Motor neuron (in vitro differentiated cells): ENCODE measurements at regions not wholly inside any gene's neighbourhood (a gene's known extent, or its start where the extent isn't known, plus 50 kb on each side); places are given as distances from the start of the nearest gene placed in this dataset.
A peak's percentile ranks its signal among the peaks of the same experiment; 100 is the strongest.

Experiments
- ATAC-seq, 8 experiments: fragments of 200-7000 bp; cut with Tn5 transposase; replicated peaks in 6 of 8; 2 replicates each; pipeline ENCODE4 v1.8.0; 2021; ENCODE audit warnings: mild to moderate bottlenecking in 8 of 8, moderate library complexity in 8 of 8
- H3K27ac ChIP-seq, 2 donors: fragments of 250-450 bp; sonication (Bioruptor Pico); 2 replicates each; pipeline ENCODE4 v1.9.0; 2021; ENCODE audit warnings: antibody characterized with exemption in 2 of 2, mild to moderate bottlenecking in 2 of 2, moderate library complexity in 1 of 2
- H3K4me1 ChIP-seq, 2 donors: fragments of 250-450 bp; sonication (Bioruptor Pico); replicated peaks in 1 of 2; 2 replicates each; pipeline ENCODE4 v1.6.1; 2021; ENCODE audit warnings: antibody characterized with exemption in 2 of 2, mild to moderate bottlenecking in 2 of 2, moderate library complexity in 1 of 2
- H3K4me3 ChIP-seq, 5 donors: fragments of 250-450 bp; sonication (Bioruptor Pico); 2 replicates each; pipeline ENCODE4 v1.9.0; 2021; ENCODE audit warnings: antibody characterized with exemption in 5 of 5, mild to moderate bottlenecking in 5 of 5, moderate library complexity in 4 of 5
- WGBS, 10 experiments: fragments of 450-650 bp; shearing (Covaris generic); methylation state at CpG; one replicate each; pipeline ENCODE4 v1.0.0; 2022; 5-methylcytosine and 5-hydroxymethylcytosine counted together
- in situ Hi-C, 9 experiments: fragments of 400-800 bp; cut with MboI; loops; one replicate each; pipeline ENCODE4 v1.15.0; 2021; ENCODE audit warnings: low sequenced_read_pairs in 9 of 9, low pct_unique_long_range_greater_than_20kb in 2 of 9; ENCODE audit not compliant: unreplicated experiment in 9 of 9

DNA sequence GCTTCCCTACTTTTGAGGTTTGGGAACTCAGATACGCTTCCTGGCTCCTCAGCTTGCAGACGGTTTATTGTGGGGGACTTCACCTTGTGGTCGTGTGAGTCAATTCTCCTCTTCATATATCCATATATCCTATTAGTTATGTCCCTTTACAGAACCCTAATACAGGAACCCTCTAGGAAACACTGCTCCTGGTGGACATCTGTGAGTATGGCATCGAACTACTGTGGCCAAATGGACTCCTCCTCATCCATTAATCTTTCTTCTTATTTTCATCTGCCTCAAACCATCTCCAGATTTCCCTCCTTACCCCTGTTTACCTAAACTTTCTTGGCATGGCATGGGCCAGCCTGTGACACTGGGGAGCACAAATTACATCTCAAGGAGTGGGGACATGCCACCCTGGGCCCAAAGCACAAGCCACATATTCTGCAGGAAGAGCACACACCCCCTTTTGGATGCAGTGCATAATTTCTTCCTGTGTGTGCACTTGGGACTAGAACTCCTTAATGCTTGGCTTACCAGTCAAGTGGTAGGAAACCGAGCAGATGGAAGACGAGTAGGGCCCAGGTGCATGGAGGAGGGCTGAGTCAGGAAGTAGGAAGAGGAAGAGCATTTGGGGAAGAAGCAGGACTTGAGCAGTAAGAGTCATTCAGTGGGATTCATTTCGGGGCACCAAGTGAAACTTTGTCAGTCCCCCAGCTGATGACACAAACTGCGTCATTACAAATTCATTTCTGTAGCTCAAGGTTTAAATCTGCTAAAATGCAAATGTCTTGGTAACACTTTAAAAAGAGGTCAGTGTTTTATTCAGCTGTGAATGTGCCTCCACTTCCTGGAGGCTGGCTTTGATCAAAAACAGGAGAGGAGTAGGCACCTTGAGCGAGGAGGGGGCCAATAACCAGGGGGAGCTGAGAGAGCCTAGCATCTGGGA, 80.8 kb upstream of the PLXNA4 start:
- in situ Hi-C loops, result no loop called here
- Histone ChIP-seq H3K27ac (no peak overlapping the region), H3K4me1 (peaks cover 5 to 8% of the 10 kb centered on the region in 2 donors), H3K4me3 (no peak overlapping the region)
- WGBS, 10 experiments, result 34 to 94% (median 67%) methylated on average over 1 to 6 of the region's 9 CpGs; no CpG with 5 or more reads in 1 of the 10 experiments
- peak in 3 of 8 experiments; percentile 77 to 81 (median 81) for ATAC-seq

DNA sequence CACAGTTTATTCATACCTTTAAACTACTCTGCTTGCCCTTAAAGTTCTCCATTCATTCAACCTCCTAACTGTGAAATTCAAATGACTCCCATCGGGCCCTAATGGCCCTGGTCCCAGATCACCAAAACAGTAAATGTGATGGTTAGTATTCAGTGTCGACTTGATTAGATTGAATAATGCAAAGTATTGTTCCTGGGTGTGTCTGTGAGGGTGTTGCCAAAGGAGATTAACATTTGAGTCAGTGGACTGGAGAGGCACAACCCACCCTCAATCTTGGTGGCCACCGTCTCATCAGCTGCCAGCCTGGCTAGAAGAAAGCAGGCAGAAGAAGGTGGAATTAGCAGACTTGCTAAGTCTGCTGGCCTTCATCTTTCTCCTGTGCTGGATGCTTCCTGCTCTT, 80.1 kb upstream of the PLXNA4 start:
- in situ Hi-C loops, result no loop called here
- Histone ChIP-seq H3K4me3 (no peak overlapping the region), H3K27ac (no peak overlapping the region), H3K4me1 (peaks cover 5 to 8% of the 10 kb centered on the region in 2 donors)
- WGBS, 10 experiments, result 0 to 60% (median 25%) methylated on average over 1 to 3 of the region's 3 CpGs; no CpG with 5 or more reads in 6 of the 10 experiments
- peak in 3 of 8 experiments; percentile 75 to 85 (median 80) for ATAC-seq

DNA sequence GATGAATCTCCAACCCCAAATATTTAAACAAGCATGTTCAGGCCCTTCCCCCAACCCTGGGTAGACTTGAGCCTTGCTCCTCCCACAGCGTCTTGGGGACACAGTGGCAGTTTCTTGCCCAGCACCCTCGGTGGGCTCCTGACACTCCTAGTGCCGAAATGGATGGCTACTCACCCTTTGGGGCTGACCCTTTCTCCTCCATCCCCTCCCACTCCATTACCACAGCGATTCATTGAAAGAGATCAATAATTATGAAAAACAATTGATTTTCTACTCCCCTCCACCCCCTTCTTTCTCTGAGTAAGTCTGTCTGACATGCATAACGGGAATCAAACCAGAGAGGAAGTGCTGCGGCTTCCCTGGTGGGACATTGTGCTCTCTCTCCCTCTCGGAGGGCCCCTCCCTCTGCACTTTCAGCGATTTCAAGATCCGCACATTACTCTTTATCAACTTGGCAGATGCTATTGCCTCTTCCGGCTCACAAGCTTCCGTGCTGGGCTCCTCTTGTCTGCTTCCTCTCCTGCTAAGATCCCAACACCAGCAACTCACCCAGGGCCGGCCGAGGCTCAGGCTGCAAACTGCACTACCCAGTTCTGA, 79.0 kb upstream of the PLXNA4 start:
- H3K27ac ChIP-seq, result no peak overlapping the region
- H3K4me1 ChIP-seq, result peaks cover 5 to 8% of the 10 kb centered on the region in 2 donors
- WGBS, 10 experiments, result 4 to 53% (median 19%) methylated on average over 1 to 13 of the region's 13 CpGs; no CpG with 5 or more reads in 2 of the 10 experiments
- peak in 7 of 8 experiments; percentile 6 to 93 (median 80) for ATAC-seq
- H3K4me3 ChIP-seq, result peak overlapping the region in 4 of 5 donors; percentile 0 to 19 (median 8)
- in situ Hi-C loops, result no loop called here

DNA sequence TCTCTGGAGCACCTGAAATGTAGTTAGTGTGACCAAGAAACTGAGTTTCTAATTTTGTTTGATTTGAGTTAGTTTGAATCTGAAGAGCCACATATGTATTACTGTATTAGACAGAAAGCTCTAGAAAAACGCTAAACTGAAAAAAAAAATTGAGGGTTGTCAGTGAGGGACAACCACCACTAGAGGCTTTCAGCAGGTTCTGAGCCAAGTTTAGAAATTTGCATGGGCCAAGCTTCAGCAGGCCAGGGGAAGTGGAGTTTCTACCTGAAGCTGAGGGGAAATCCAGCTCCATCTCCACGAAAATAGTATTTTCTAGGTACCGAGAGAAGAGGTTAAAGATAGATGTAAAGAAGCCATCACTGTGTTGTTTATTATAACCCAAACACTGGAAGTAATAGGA, 77.9 kb upstream of the PLXNA4 start:
- Histone ChIP-seq H3K27ac (no peak overlapping the region), H3K4me1 (peaks cover 5 to 8% of the 10 kb centered on the region in 2 donors), H3K4me3 (no peak overlapping the region)
- in situ Hi-C loops, result no loop called here
- WGBS, 10 experiments, result 20 to 90% (median 60%) methylated on average over 1 to 3 of the region's 3 CpGs; no CpG with 5 or more reads in 1 of the 10 experiments
- ATAC-seq, result no peak

DNA sequence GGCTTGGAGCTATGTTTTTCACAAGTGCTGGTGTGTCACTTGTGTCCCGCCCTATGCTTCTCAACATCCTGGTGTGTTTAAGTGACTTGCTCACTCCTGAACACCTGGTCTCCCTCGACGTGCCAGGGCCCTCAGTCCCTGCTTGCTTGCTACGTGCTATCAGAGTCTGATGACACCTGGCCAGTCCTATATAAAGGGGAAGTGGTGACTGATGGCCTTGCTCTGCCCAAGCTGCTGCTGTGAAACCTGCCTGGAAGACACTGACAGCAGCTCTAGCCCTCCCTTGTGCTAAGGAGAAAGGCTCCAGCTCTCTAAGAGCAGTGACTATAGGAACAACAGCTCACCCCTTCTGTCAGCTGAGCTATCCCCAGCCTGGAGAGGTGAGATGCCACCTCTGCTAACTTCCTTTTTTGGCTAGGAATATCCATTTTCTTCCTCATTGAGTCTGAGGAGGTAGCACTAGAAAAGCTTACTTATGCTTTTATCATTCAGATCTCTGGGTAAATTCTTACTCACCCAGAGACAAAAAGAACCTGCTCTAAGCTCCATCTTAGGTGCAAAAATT, 77.2 kb upstream of the PLXNA4 start:
- Histone ChIP-seq H3K4me1 (peaks cover 5 to 8% of the 10 kb centered on the region in 2 donors), H3K27ac (no peak overlapping the region), H3K4me3 (no peak overlapping the region)
- no peak for ATAC-seq
- 43 to 80% (median 78%) methylated on average over 1 to 3 of the region's 4 CpGs; no CpG with 5 or more reads in 7 of the 10 experiments for WGBS, 10 experiments
- in situ Hi-C loops, result no loop called here

DNA sequence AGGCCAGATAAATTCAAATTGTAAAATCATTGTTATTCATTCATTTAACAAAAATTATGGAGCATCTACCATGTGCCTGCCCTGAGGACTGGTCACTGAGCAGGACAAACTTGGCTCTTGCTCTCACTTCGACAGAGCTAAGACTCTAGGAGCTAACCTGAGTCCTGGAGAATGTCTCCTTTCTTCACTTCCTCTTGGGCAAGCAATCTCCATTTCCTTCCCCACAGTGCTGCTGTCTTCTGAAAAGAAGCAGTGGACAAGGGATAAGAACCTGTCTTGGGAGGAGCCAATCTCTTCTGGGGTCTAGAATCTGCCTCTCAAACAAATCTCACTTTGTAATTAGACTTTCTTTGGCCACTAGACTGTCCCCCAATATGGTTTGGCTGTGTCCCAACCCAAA, 76.2 kb upstream of the PLXNA4 start:
- in situ Hi-C loops, result no loop called here
- no peak overlapping the region for H3K4me3 ChIP-seq
- 67 to 100% (median 100%) methylated on average over 1 of the region's 1 CpG; no CpG with 5 or more reads in 7 of the 10 experiments for WGBS, 10 experiments
- ATAC-seq, result no peak
- no peak overlapping the region for H3K27ac ChIP-seq
- H3K4me1 ChIP-seq, result peaks cover 5 to 8% of the 10 kb centered on the region in 2 donors

DNA sequence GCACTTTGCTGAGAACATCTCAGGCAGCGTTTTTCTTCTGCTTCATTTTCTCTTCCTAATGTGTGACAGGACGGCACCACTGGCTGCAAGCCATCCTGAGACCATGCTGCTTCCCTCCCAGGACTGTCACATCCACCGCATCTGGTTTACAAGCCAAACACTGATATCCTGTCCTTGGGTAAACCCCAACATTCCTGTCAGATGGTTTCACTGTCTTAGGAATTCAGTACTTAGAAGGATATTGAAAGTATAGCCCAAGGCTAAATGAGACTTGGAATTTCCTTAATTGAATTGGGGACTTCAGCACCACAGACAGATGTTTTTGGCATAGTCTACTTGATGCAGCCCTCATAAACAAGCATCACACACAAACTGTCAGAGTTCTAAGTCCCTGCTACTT, 74.2 kb upstream of the PLXNA4 start:
- WGBS, 10 experiments, result 0 to 77% (median 27%) methylated on average over 1 to 3 of the region's 3 CpGs; no CpG with 5 or more reads in 2 of the 10 experiments
- Histone ChIP-seq H3K27ac (no peak overlapping the region), H3K4me3 (no peak overlapping the region), H3K4me1 (peaks cover 9% of the 10 kb centered on the region in 2 donors)
- ATAC-seq, result peak in 3 of 8 experiments; percentile 85 to 93 (median 88)
- in situ Hi-C loops, result no loop called here

DNA sequence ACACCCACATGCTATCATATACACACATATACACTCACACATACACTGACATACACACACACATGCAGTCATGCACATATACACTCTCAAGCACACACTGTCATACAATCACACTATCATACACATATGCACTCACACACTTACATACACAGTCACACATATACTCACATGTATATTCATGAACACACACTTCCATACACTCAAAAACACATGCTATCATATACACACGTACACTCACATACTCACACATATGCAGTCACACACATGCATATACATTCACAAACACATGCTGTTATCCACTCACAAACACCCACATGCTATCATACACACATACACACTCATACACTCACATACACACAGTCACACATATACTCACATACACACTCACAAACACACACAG, 71.0 kb upstream of the PLXNA4 start:
- ATAC-seq, result no peak

DNA sequence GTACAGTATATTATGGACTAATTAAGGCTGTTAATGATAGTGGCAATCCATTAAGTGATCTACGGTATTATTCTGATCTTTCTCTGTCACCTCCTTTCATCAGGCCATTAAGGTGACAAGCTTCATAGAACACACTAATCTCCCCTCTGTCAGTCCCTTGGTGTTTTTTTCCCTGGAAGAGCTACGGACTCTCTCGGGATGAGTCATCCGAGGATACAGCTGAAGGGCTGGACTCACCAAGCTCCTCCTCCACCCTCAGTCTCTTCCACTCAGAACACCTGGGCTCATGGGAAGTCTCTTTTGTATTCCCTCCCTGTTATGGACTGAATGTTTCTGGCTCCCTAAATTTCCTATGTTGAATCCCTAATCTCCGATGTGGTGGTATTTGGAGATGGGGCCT, 69.8 kb upstream of the PLXNA4 start:
- in situ Hi-C loops, result no loop called here
- H3K27ac ChIP-seq, result no peak overlapping the region
- H3K4me3 ChIP-seq, result no peak overlapping the region
- H3K4me1 ChIP-seq, result peaks cover 4 to 6% of the 10 kb centered on the region in 2 donors
- ATAC-seq, result peak in 6 of 8 experiments; percentile 14 to 99 (median 98)
- WGBS, 10 experiments, result 0 to 77% (median 32%) methylated on average over 1 to 5 of the region's 5 CpGs; no CpG with 5 or more reads in 4 of the 10 experiments

More for the DNA sequence above, 71.0 kb upstream of the PLXNA4 start:
- no peak overlapping the region for H3K27ac ChIP-seq
- in situ Hi-C loops, result no loop called here
- no peak overlapping the region for H3K4me3 ChIP-seq
- WGBS, 10 experiments, result 83 to 100% (median 100%) methylated on average over 1 of the region's 1 CpG; no CpG with 5 or more reads in 5 of the 10 experiments
- peaks cover 4 to 6% of the 10 kb centered on the region in 2 donors for H3K4me1 ChIP-seq

DNA sequence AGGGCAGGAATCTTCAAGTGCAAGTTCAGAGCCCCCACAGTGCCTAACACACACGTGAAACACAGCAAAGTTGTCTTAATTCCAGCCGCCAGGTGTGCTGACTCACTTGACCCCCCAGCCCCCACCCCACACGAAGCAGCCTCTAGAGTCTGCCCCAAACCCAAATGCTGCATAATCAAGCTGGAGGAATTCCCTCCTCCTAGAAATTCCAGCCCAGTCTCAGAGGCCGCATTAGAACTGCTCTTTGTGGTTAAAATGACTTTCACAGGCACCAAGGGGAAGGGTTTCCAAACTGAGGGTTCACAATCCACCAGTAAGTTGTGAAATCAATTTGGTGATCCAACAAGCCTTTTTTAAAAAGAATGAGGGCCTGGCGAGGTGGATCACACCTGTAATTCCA, 67.0 kb upstream of the PLXNA4 start:
- ATAC-seq, result no peak
- Histone ChIP-seq H3K4me3 (no peak overlapping the region), H3K4me1 (peaks cover 4 to 6% of the 10 kb centered on the region in 2 donors), H3K27ac (no peak overlapping the region)
- in situ Hi-C loops, result no loop called here
- WGBS, 10 experiments, result 20 to 100% (median 36%) methylated on average over 1 to 2 of the region's 5 CpGs; no CpG with 5 or more reads in 6 of the 10 experiments

DNA sequence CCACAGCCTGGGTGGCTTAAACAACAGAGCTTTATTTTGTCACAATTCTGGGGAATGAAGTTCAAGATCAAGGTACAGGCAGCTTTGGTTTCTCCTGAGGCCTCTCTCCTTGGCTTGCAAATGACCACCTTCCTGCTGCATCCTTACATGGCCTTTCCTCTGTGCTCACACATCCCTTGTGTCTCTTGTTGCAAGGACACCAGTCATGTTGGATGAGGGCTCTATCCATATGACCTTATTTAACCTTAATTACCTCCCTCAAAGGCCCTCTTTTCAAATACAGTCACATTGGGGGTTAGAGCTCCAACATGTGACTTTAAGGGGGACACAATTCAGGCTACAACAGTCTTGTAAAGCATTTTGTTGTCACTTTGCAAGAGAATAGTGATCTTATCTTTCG, 65.0 kb upstream of the PLXNA4 start:
- no peak for ATAC-seq
- in situ Hi-C loops, result no loop called here
- 0 to 100% (median 86%) methylated on average over 1 of the region's 1 CpG; no CpG with 5 or more reads in 4 of the 10 experiments for WGBS, 10 experiments

DNA sequence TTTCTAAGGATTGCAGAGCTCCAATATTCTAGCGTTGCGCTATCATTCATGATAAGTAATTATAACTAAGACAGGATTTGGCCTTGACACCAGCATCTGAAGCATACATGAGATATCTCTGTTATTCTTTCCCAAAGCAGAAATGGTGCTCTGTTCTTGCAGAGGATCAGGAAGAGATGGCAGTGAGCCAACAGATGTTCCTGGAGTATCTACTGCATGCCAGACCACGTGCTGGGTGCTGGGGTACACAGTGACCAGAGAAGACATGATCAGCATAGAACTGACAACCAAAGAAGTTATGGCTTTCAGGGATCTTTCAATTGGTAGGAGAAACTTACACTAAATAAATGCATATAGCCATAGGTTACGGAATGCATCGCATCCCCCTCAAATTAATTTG, 63.7 kb upstream of the PLXNA4 start:
- in situ Hi-C loops, result no loop called here
- Histone ChIP-seq H3K4me1 (no peaks in the 10 kb centered on the region), H3K27ac (no peak overlapping the region), H3K4me3 (no peak overlapping the region)
- WGBS, 10 experiments, result 67 to 96% (median 88%) methylated on average over 3 to 5 of the region's 5 CpGs; no CpG with 5 or more reads in 4 of the 10 experiments
- ATAC-seq, result no peak

More for the DNA sequence above, 65.0 kb upstream of the PLXNA4 start:
- Histone ChIP-seq H3K4me1 (peaks cover under 1 to 6% of the 10 kb centered on the region in 2 donors), H3K27ac (no peak overlapping the region), H3K4me3 (no peak overlapping the region)

DNA sequence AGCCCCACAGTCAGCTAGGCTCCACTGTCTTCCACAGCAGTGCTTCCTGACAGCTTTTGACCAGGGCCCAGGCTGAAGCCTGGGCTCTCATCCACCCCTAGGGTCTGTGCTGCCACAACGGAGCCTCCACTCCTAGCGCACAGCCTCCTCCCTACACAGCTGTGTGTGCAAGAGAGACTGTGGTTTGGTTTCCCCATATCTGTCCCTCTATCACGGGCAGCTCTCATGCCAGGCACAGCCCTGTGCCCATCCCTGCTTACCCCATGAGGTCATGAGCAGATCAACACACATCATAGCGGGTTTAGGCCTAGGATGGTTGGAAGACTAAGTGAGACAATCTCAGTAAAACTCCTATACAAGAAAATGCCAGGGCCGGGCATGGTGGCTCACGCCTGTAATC, 61.7 kb upstream of the PLXNA4 start:
- ATAC-seq, result no peak
- no peaks in the 10 kb centered on the region for H3K4me1 ChIP-seq
- no peak overlapping the region for H3K4me3 ChIP-seq
- 62 to 100% (median 95%) methylated on average over 1 to 4 of the region's 6 CpGs; no CpG with 5 or more reads in 5 of the 10 experiments for WGBS, 10 experiments
- in situ Hi-C loops, result no loop called here
- no peak overlapping the region for H3K27ac ChIP-seq
